ENCODE measurements at regions not wholly inside any gene's neighbourhood (a gene's known extent, or its start where the extent isn't known, plus 50 kb on each side); places are given as distances from the start of the nearest gene placed in this dataset.

DNA sequence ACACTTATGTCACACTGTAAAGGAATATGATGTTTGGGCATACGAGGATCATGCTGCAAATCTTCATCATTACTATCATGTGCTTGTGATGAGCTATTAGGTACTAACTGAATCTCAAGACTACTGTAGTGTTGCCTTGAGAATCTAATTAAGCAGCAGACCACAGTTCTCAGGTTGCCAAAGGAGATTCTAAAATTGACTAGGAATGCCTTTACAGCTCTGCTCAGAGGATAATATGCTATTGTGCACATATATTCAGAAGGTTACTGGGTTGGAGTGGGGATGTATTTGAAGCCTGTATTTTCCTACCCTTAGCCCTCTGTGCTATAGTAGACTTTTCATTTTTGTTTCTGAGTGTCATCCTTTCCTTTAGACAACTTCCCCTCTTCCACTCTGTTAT is 175.1 kb downstream of the CDH19 start:
- no peak for TF ChIP-seq RAD21 (IDR thresholded peaks at IDR 0.05; ENCODE audit: low read depth)
- TF ChIP-seq MAX (IDR thresholded peaks at IDR 0.05): no peak
- no peak for TF ChIP-seq TCF12 (IDR thresholded peaks at IDR 0.05; ENCODE audit: low read depth)
- TF ChIP-seq NFIC (IDR thresholded peaks at IDR 0.05): no peak
